ENCODE measurements at regions not wholly inside any gene's neighbourhood (a gene's known extent, or its start where the extent isn't known, plus 50 kb on each side); places are given as distances from the start of the nearest gene placed in this dataset.

DNA sequence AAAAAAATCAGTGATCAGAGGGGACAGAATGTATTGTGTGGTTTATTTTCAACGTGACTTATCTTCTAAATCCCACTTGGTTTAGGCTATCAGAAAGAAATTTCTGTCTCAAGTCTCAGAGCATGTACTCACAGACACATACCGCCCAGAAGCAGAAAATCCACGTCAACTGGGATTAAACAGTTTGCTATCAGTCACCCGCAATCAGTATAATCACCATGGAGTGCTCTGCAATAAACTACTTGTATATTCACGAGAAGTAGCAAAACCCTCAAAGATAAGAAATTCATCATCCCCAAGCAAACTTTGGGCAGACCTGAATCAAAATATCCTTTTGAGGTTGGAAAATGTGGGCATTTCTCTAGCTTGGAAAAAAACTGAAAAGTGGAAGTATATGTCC, 259.1 kb downstream of the FGFR2 start:
- no peaks in the 10 kb centered on the region for H3K4me1 ChIP-seq (replicated peaks in 1 of 2)
- no peaks in the 10 kb centered on the region for H3K9me3 ChIP-seq (replicated peaks in 1 of 3)
- H3K27ac ChIP-seq: no peak overlapping the region
- intact Hi-C loops (cut with DNase I): no loop called here
- no peak for DNase-seq
- no peak overlapping the region for H3K4me3 ChIP-seq
- 84 to 90% (median 85%) methylated on average over 5 of the region's 5 CpGs for WGBS, 4 donors
- H3K27me3 ChIP-seq: no peaks in the 10 kb centered on the region
- no peaks in the 10 kb centered on the region for H3K36me3 ChIP-seq (replicated peaks in 1 of 2)
- TF ChIP-seq POLR2A (IDR thresholded peaks at IDR 0.05): no peak
- TF ChIP-seq, protein P1, sequence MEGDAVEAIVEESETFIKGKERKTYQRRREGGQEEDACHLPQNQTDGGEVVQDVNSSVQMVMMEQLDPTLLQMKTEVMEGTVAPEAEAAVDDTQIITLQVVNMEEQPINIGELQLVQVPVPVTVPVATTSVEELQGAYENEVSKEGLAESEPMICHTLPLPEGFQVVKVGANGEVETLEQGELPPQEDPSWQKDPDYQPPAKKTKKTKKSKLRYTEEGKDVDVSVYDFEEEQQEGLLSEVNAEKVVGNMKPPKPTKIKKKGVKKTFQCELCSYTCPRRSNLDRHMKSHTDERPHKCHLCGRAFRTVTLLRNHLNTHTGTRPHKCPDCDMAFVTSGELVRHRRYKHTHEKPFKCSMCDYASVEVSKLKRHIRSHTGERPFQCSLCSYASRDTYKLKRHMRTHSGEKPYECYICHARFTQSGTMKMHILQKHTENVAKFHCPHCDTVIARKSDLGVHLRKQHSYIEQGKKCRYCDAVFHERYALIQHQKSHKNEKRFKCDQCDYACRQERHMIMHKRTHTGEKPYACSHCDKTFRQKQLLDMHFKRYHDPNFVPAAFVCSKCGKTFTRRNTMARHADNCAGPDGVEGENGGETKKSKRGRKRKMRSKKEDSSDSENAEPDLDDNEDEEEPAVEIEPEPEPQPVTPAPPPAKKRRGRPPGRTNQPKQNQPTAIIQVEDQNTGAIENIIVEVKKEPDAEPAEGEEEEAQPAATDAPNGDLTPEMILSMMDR (IDR thresholded peaks at IDR 0.05): no peak

DNA sequence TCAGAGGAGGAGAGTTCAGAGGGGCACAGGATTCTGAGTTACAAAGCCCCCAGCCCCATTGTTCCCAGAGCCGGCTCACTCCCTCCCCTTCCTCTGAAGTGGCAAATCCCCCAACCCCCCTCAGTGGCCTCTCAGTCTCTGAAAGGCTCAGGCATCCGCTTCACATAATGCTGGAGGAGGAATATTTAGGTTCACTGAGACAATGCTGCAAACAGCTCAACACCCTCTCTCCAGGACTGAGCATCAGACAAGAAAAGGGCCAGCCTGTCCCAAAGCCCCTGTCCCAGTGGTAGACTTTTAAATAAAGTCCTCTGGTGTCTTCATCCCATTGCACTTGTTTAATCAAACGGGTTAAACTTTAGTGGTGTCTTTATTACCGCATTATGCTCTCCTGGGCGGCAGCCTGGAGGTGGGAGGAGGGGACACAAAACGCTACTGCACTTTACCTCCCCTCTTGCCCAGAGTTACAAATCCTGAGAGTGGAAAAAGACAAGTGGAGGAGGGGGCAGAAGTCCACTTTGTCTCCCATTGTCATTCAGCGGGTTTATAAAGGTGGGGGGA, 257.9 kb downstream of the FGFR2 start:
- Histone ChIP-seq H3K27me3 (no peaks in the 10 kb centered on the region), H3K4me3 (no peak overlapping the region), H3K4me1 (replicated peaks in 1 of 2) (no peaks in the 10 kb centered on the region), H3K9me3 (replicated peaks in 1 of 3) (no peaks in the 10 kb centered on the region), H3K27ac (no peak overlapping the region), H3K36me3 (replicated peaks in 1 of 2) (no peaks in the 10 kb centered on the region)
- TF ChIP-seq, protein P1 (IDR thresholded peaks at IDR 0.05): no peak
- no peak for TF ChIP-seq POLR2A (IDR thresholded peaks at IDR 0.05)
- DNase-seq: no peak
- intact Hi-C loops (cut with DNase I): no loop called here
- WGBS, 4 donors: 60 to 74% (median 65%) methylated on average over 5 to 7 of the region's 7 CpGs

DNA sequence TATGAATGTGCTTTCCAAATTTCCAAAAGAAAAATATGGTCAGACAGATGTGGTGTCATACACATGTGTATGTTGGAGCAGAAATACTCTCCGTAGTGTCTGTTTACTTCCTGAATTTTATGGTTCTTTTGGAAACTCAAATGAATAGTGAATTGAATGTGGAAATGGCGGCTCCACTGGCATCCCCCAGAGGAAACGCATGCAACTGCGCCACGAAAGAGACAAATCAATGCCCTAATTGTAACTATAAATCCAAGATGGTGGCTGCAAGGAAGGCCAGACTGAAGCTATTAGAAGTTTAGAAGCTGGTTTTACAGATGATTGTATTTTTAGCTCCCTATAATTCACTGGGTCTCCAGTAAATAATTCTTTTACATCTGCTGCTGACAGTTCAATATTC, 246.7 kb downstream of the FGFR2 start:
- TF ChIP-seq POLR2A (IDR thresholded peaks at IDR 0.05): no peak
- TF ChIP-seq, protein P1 (IDR thresholded peaks at IDR 0.05): no peak
- no peak for DNase-seq
- no peaks in the 10 kb centered on the region for H3K9me3 ChIP-seq (replicated peaks in 1 of 3)
- 92 to 98% (median 94%) methylated on average over 5 of the region's 5 CpGs for WGBS, 4 donors
- intact Hi-C loops (cut with DNase I): no loop called here
- no peaks in the 10 kb centered on the region for H3K27me3 ChIP-seq
- H3K27ac ChIP-seq: no peak overlapping the region
- no peaks in the 10 kb centered on the region for H3K4me1 ChIP-seq (replicated peaks in 1 of 2)
- H3K4me3 ChIP-seq: no peak overlapping the region
- H3K36me3 ChIP-seq (replicated peaks in 1 of 2): no peaks in the 10 kb centered on the region

DNA sequence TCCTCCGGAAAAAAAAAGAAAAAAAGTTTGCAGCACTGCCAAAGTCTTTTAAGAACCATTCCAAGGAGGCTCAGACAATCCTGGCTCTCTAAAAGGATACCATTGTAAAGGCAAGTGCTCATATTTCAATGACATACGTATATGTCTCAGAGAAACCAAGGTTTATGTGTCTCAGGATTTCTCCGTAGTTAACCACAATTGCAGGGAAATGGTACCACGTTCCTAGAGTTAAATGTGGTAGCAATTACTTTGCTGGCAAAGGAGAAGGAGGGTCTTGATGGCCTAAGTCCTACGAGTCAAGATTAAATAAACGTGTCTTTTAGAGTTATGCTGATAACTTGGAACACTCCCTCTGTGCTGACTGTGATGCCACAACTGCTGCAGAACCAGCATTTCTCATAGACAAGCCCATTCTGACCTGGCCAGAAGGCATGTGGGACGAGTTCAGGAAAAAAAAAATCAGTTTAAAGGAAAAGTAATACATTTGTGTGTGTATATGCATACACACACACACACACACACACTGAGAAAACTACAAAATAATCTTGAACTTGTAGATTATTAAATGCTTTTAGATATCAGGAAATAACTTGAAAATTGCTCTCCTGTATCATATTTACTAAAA, 245.9 kb downstream of the FGFR2 start:
- WGBS, 4 donors: 73 to 86% (median 77%) methylated on average over 7 of the region's 7 CpGs
- H3K4me3 ChIP-seq: no peak overlapping the region
- no peaks in the 10 kb centered on the region for H3K9me3 ChIP-seq (replicated peaks in 1 of 3)
- TF ChIP-seq POLR2A (IDR thresholded peaks at IDR 0.05): no peak
- TF ChIP-seq, protein P1 (IDR thresholded peaks at IDR 0.05): no peak
- H3K4me1 ChIP-seq (replicated peaks in 1 of 2): no peaks in the 10 kb centered on the region
- H3K27ac ChIP-seq: no peak overlapping the region
- no peaks in the 10 kb centered on the region for H3K36me3 ChIP-seq (replicated peaks in 1 of 2)
- no peaks in the 10 kb centered on the region for H3K27me3 ChIP-seq
- DNase-seq: no peak
- intact Hi-C loops (cut with DNase I): no loop called here
